Body of pancreas (tissue), 4 donors: ENCODE measurements at regions not wholly inside any gene's neighbourhood (a gene's known extent, or its start where the extent isn't known, plus 50 kb on each side); places are given as distances from the start of the nearest gene placed in this dataset.

ENCODE experiments used
- ATAC-seq: fragments of 150-250 bp; one replicate; pipeline ENCODE4 v1.9.1; 2016
- DNase-seq, 4 donors: peaks; one replicate each; pipeline ENCODE4 v3.0.0-alpha.2; 2019
- H3K27ac ChIP-seq, 4 donors: fragments of 200-600 bp; sonication (generic); 1 replicate in 3 of 4; 2 replicates in 1 of 4; pipeline versions ENCODE4 v1.5.1 to v1.6.1; 2016 to 2019; ENCODE audit warnings: mild to moderate bottlenecking in 1 of 4, mixed read lengths in 1 of 4, moderate library complexity in 1 of 4
- H3K27me3 ChIP-seq, 2 donors: fragments of 200-600 bp; sonication (generic); one replicate each; pipeline ENCODE4 v1.6.0; 2016; ENCODE audit warnings: mild to moderate bottlenecking in 1 of 2
- H3K36me3 ChIP-seq, 2 donors: fragments of 200-600 bp; sonication (generic); replicated peaks in 1 of 2; 2 replicates each; pipeline ENCODE4 v1.5.1; 2016; ENCODE audit warnings: low read depth in 2 of 2; ENCODE audit not compliant: insufficient read depth in 1 of 2
- H3K4me1 ChIP-seq: fragments of 200-600 bp; sonication (generic); one replicate; pipeline ENCODE4 v1.6.0; 2016
- H3K4me3 ChIP-seq, 2 donors: fragments of 200-600 bp; sonication (generic); 1 replicate in 1 of 2; 2 replicates in 1 of 2; pipeline ENCODE4 v1.5.1; 2016 to 2019
- H3K9me3 ChIP-seq, 3 donors: fragments of 200-600 bp; sonication (generic); 1 replicate in 2 of 3; 2 replicates in 1 of 3; pipeline ENCODE4 v1.5.1; 2016
- POLR2A ChIP-seq, 3 donors: fragments of 450-650 bp; IDR thresholded peaks; one replicate each; pipeline ENCODE4 v1.6.1; 2016; ENCODE audit warnings: antibody characterized with exemption in 3 of 3, mild to moderate bottlenecking in 2 of 3
- WGBS, 2 donors: methylation state at CpG; one replicate each; pipeline ENCODE4 v1.1.5; 2017; 5-methylcytosine and 5-hydroxymethylcytosine counted together
- intact Hi-C: fragments of 100-400 bp; cut with DNase I; formaldehyde crosslinking; loops from one replicate; pipeline ENCODE4 v1.15.1; 2023
- TF ChIP-seq, protein P1 (sequence below), 7 experiments: fragments of 450-650 bp in 4 of 7; fragments of 200-600 bp in 3 of 7; sonication (generic) in 3 of 7; IDR thresholded peaks; one replicate each; pipeline ENCODE4 v1.5.1; 2016 to 2019; ENCODE audit warnings: antibody characterized with exemption in 7 of 7

DNA sequence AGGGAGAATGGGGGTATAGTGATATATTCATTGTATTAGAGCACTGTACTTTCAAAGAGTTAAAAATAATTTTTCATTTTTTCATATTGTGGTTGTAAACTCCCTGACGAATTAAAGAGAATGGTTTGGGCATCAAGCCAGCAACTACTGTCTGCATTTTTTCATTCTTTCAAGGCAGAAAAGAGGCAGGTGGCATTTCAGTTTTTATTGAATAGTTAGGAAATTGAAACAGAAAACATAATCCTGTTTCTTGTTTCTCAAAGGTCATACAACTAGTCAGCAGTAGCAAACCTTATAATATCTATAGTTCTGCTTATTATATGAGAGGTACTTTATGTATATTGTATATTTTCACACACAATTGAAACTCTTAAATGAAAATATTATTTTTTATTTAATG is 303.9 kb upstream of the KCND2 start:
- no peak overlapping the region for H3K4me3 ChIP-seq
- DNase-seq, result no peak
- TF ChIP-seq POLR2A (IDR thresholded peaks at IDR 0.05), result no peak
- TF ChIP-seq, protein P1, sequence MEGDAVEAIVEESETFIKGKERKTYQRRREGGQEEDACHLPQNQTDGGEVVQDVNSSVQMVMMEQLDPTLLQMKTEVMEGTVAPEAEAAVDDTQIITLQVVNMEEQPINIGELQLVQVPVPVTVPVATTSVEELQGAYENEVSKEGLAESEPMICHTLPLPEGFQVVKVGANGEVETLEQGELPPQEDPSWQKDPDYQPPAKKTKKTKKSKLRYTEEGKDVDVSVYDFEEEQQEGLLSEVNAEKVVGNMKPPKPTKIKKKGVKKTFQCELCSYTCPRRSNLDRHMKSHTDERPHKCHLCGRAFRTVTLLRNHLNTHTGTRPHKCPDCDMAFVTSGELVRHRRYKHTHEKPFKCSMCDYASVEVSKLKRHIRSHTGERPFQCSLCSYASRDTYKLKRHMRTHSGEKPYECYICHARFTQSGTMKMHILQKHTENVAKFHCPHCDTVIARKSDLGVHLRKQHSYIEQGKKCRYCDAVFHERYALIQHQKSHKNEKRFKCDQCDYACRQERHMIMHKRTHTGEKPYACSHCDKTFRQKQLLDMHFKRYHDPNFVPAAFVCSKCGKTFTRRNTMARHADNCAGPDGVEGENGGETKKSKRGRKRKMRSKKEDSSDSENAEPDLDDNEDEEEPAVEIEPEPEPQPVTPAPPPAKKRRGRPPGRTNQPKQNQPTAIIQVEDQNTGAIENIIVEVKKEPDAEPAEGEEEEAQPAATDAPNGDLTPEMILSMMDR (IDR thresholded peaks at IDR 0.05), result no peak
- no peak overlapping the region for H3K27ac ChIP-seq
- intact Hi-C loops, result no loop called here
- no peaks in the 10 kb centered on the region for H3K36me3 ChIP-seq
- H3K27me3 ChIP-seq, result no peaks in the 10 kb centered on the region
- H3K9me3 ChIP-seq, result no peaks in the 10 kb centered on the region
- WGBS, 2 donors, result 2 to 17% methylated on average over 1 of the region's 1 CpG
- no peak for ATAC-seq
- no peaks in the 10 kb centered on the region for H3K4me1 ChIP-seq

DNA sequence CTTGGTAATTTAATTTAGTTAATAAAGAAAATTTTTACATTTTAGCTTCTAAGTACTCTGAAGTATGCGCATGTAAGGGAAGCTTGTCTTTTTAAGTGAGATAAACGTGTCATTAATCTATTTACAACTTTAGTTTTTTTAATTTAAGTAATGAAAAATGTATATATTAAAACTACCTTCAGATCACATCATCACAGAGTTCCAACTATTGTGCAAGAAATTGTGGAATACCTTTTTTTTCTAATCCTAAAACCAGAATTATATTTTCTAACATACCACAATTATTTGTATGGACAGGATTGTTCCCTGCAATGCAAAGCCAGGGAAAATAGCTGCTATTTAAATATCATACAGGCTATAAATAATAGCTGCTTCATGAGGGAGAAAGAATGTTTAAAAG is 303.2 kb upstream of the KCND2 start:
- intact Hi-C loops, result no loop called here
- 56 to 65% methylated on average over 2 of the region's 2 CpGs for WGBS, 2 donors
- DNase-seq, result no peak
- H3K4me3 ChIP-seq, result no peak overlapping the region
- no peak overlapping the region for H3K27ac ChIP-seq
- ATAC-seq, result no peak
- no peaks in the 10 kb centered on the region for H3K4me1 ChIP-seq
- no peaks in the 10 kb centered on the region for H3K27me3 ChIP-seq
- H3K9me3 ChIP-seq, result no peaks in the 10 kb centered on the region
- H3K36me3 ChIP-seq, result no peaks in the 10 kb centered on the region
- no peak for TF ChIP-seq POLR2A (IDR thresholded peaks at IDR 0.05)

DNA sequence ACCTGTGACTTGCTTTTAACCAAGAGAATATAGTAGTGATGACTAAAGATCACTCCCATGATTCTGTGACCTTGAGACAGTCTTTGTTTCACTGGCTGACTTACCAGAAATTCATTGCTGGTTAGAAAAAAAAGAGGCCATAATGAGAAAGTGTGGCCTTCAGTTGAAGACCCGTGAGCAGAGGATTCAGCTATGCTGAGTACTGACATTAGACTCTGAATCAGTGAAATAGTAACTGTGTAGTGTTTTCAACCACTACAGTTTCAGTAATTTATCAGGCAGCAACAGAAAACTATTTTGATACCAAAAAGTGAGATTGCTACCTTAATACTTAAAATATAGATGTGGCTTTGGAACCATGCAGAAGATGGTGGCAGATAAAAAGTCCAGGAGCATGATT is 298.0 kb upstream of the KCND2 start:
- no peak for TF ChIP-seq POLR2A (IDR thresholded peaks at IDR 0.05)
- TF ChIP-seq, protein P1 (IDR thresholded peaks at IDR 0.05), result no peak
- no peaks in the 10 kb centered on the region for H3K4me1 ChIP-seq
- no peak for ATAC-seq
- H3K9me3 ChIP-seq, result no peaks in the 10 kb centered on the region
- DNase-seq, result no peak
- H3K27ac ChIP-seq, result no peak overlapping the region
- no peaks in the 10 kb centered on the region for H3K27me3 ChIP-seq
- H3K36me3 ChIP-seq, result no peaks in the 10 kb centered on the region
- H3K4me3 ChIP-seq, result no peak overlapping the region
- intact Hi-C loops, result no loop called here
- 49 to 53% methylated on average over 1 of the region's 1 CpG for WGBS, 2 donors

DNA sequence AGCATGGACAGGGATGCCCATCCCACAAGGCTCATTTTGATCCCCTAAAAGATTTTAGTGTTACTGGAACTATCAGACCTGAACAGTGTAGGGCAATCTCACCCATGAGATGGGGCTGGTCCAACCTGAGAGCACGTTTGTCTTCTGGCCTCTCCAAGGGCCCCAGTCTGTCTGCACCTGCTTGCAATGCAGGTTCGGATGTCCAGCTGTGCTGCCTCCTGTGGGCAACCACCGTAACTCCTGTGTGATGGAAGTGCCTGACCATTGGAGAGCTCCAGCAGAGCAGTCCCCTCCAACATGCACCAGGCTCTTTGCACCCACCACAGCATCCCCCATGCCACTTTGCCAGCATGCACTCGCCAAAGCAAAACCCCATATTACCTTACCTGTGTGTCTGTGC is 290.1 kb upstream of the KCND2 start:
- TF ChIP-seq, protein P1 (IDR thresholded peaks at IDR 0.05), result no peak
- TF ChIP-seq POLR2A (IDR thresholded peaks at IDR 0.05), result no peak
- ATAC-seq (no peak), DNase-seq (no peak)
- WGBS, 2 donors, result 53 to 73% methylated on average over 3 to 4 of the region's 4 CpGs
- Histone ChIP-seq H3K36me3 (no peaks in the 10 kb centered on the region), H3K27me3 (no peaks in the 10 kb centered on the region), H3K4me1 (no peaks in the 10 kb centered on the region), H3K9me3 (no peaks in the 10 kb centered on the region), H3K27ac (no peak overlapping the region), H3K4me3 (no peak overlapping the region)
- intact Hi-C loops, result no loop called here

DNA sequence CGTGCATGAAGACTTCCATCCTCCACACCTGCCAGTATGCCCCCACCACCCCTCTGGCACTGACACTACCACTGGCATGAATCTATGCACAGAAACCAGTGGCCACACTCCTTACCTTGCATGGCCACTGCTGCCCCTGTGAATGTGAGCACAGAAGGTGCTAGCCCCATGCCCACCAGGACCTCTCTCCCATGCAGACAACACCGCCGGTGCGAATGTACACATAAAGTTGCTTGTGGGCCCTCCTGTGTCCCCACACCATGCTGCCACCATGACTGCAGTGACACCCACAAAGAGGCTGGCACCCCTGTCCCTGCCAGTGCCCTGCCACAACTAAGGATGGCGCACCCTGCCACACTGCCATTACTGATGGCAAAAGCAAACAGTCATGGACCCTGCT is 289.5 kb upstream of the KCND2 start:
- H3K36me3 ChIP-seq, result no peaks in the 10 kb centered on the region
- no peak for TF ChIP-seq POLR2A (IDR thresholded peaks at IDR 0.05)
- TF ChIP-seq, protein P1 (IDR thresholded peaks at IDR 0.05), result no peak
- H3K4me1 ChIP-seq, result no peaks in the 10 kb centered on the region
- intact Hi-C loops, result no loop called here
- DNase-seq (no peak), ATAC-seq (no peak)
- H3K4me3 ChIP-seq, result no peak overlapping the region
- WGBS, 2 donors, result 75 to 94% methylated on average over 4 to 5 of the region's 5 CpGs
- no peaks in the 10 kb centered on the region for H3K9me3 ChIP-seq
- H3K27me3 ChIP-seq, result no peaks in the 10 kb centered on the region
- no peak overlapping the region for H3K27ac ChIP-seq
